ENCODE measurements at regions not wholly inside any gene's neighbourhood (a gene's known extent, or its start where the extent isn't known, plus 50 kb on each side); places are given as distances from the start of the nearest gene placed in this dataset.

- TF ChIP-seq TARDBP (IDR thresholded peaks at IDR 0.05), result no peak
- TF ChIP-seq BHLHE40 (IDR thresholded peaks at IDR 0.05; ENCODE audit: borderline replicate concordance), result no peak
- no peak for TF ChIP-seq FOXM1 (IDR thresholded peaks at IDR 0.05; ENCODE audit: borderline replicate concordance)
Measured at GRCh38 chr6:163721435-163721834, 306.9 kb downstream of the QKI start.

Data from HEK293T (cell line).